Panc1 (cell line): ENCODE measurements at regions not wholly inside any gene's neighbourhood (a gene's known extent, or its start where the extent isn't known, plus 50 kb on each side); places are given as distances from the start of the nearest gene placed in this dataset.

Experiments
- ATAC-seq: fragments of 200-7000 bp; cut with Tn5 transposase; 2 replicates; pipeline ENCODE4 v1.9.1; 2020; ENCODE audit warnings: mild to moderate bottlenecking, moderate library complexity
- BruUV-seq: library from RNA; stranded (reverse); fragments of 400-500 nt; replicated peaks from 2 replicates; lab custom pipeline; 2021; lab: Mats Ljungman, UMichigan
- CTCF ChIA-PET: fragments of 300-600 bp; sonication (Branson Sonifier 250); formaldehyde crosslinking; loops from one replicate; lab custom pipeline; 2022; ENCODE audit warnings: antibody characterized with exemption; lab: Charles Lee
- POLR2A ChIA-PET: fragments of 300-600 bp; sonication (Branson Sonifier 250); formaldehyde crosslinking; loops from one replicate; lab custom pipeline; 2022; ENCODE audit warnings: antibody characterized with exemption; lab: Charles Lee
- DNase-seq: peaks from one replicate; pipeline ENCODE4 v3.0.0-alpha.2; 2010; ENCODE audit warnings: low read depth, low spot score
- H3K27ac ChIP-seq: 2 replicates; pipeline ENCODE4 v1.5.1; 2011; ENCODE audit warnings: mild to moderate bottlenecking, low read length, inconsistent platforms
- H3K27me3 ChIP-seq: fragments of 200-500 bp; sonication (Bioruptor generic); 2 replicates; pipeline ENCODE4 v1.6.0; 2014; ENCODE audit warnings: low read length, inconsistent platforms; ENCODE audit not compliant: control insufficient read depth, insufficient read depth
- H3K36me3 ChIP-seq: fragments of 200-500 bp; sonication (Bioruptor generic); 2 replicates; pipeline ENCODE4 v1.5.1; 2014; ENCODE audit warnings: inconsistent platforms, mild to moderate bottlenecking, low read length, moderate library complexity; ENCODE audit not compliant: control insufficient read depth, insufficient read depth
- H3K4me1 ChIP-seq: 2 replicates; pipeline ENCODE4 v1.5.1; 2011; ENCODE audit warnings: inconsistent platforms, mild to moderate bottlenecking, low read length, moderate library complexity; ENCODE audit not compliant: control insufficient read depth, insufficient read depth
- H3K4me3 ChIP-seq, 2 experiments: 2 replicates each; pipeline ENCODE4 v1.5.1; 2011 to 2012; ENCODE audit warnings: low read depth in 2 of 2, low read length in 2 of 2, mild to moderate bottlenecking in 2 of 2, inconsistent platforms in 1 of 2, moderate library complexity in 1 of 2
- H3K9me3 ChIP-seq: fragments of 200-500 bp; sonication (Bioruptor generic); 2 replicates; pipeline ENCODE4 v1.5.1; 2014; ENCODE audit warnings: low read depth, mild to moderate bottlenecking, inconsistent platforms, low read length, moderate library complexity; ENCODE audit not compliant: control insufficient read depth, insufficient read depth
- CTCF ChIP-seq: fragments of 450-650 bp; IDR thresholded peaks from 2 replicates; pipeline ENCODE4 v1.5.1; 2017; ENCODE audit warnings: mild to moderate bottlenecking
- POLR2AphosphoS5 ChIP-seq: IDR thresholded peaks from 2 replicates; pipeline ENCODE4 v1.6.1; 2012; ENCODE audit warnings: mild to moderate bottlenecking, low read depth, low read length, moderate library complexity
- REST ChIP-seq, 2 experiments: IDR thresholded peaks; 2 replicates each; pipeline ENCODE4 v1.6.1; 2011 to 2012; ENCODE audit warnings: low read depth in 2 of 2, control low read depth in 1 of 2, low read length in 1 of 2, mild to moderate bottlenecking in 1 of 2, moderate library complexity in 1 of 2; ENCODE audit not compliant: insufficient read depth in 1 of 2
- SIN3A ChIP-seq: IDR thresholded peaks from 2 replicates; pipeline ENCODE4 v1.6.1; 2012; ENCODE audit warnings: low read depth, mild to moderate bottlenecking, low read length, moderate library complexity, borderline replicate concordance; ENCODE audit not compliant: insufficient read depth
- TCF7L2 ChIP-seq: IDR thresholded peaks from 2 replicates; pipeline ENCODE4 v1.6.1; 2011; ENCODE audit warnings: mild to moderate bottlenecking, low read depth, low read length, inconsistent platforms
- in situ Hi-C: cut with HindIII; loops from 2 replicates; pipeline ENCODE4 v1.10.0; 2016; ENCODE audit warnings: low sequenced_read_pairs, low pct_unique_long_range_greater_than_20kb
- intact Hi-C: fragments of 100-400 bp; cut with micrococcal nuclease; formaldehyde crosslinking; loops from one replicate; pipeline ENCODE4 v1.10.0; 2022; ENCODE audit not compliant: unreplicated experiment

- CTCF ChIA-PET, result no interaction called here
- H3K27me3 ChIP-seq, result no peaks in the 10 kb centered on the region
- POLR2A ChIA-PET, result no interaction called here
Observed at GRCh38 chr6:79396625-79397024, 140.6 kb downstream of the LCA5 start.

GRCh38 chr6:79394690-79395089 lies 142.5 kb downstream of the LCA5 start:
- Histone ChIP-seq H3K9me3 (no peaks in the 10 kb centered on the region), H3K27ac (no peak overlapping the region), H3K36me3 (no peaks in the 10 kb centered on the region), H3K4me1 (no peaks in the 10 kb centered on the region), H3K4me3 (no peak overlapping the region), H3K27me3 (no peaks in the 10 kb centered on the region)
- no TSS peak for BruUV-seq
- ATAC-seq (no peak), DNase-seq (no peak)
- TF ChIP-seq POLR2AphosphoS5 (no peak), TCF7L2 (no peak), REST (IDR thresholded peaks at IDR 0.05; ENCODE audit: insufficient read depth in 1 of 2, low read depth in 2 of 2, low read length in 1 of 2) (no peak)
- in situ Hi-C loops, result no loop called here
- ChIA-PET POLR2A (no interaction called here), CTCF (no interaction called here)
- intact Hi-C loops, result no loop called here

More at GRCh38 chr6:79396625-79397024, 140.6 kb downstream of the LCA5 start:
- intact Hi-C loops (no loop called here), in situ Hi-C loops (no loop called here)
- H3K4me3 ChIP-seq, result no peak overlapping the region
- H3K27ac ChIP-seq, result no peak overlapping the region
- no TSS peak for BruUV-seq
- H3K9me3 ChIP-seq, result no peaks in the 10 kb centered on the region
- ATAC-seq (no peak), DNase-seq (no peak)
- H3K36me3 ChIP-seq, result no peaks in the 10 kb centered on the region
- H3K4me1 ChIP-seq, result no peaks in the 10 kb centered on the region
- TF ChIP-seq SIN3A (no peak), CTCF (no peak), REST (IDR thresholded peaks at IDR 0.05; ENCODE audit: insufficient read depth in 1 of 2, low read depth in 2 of 2, low read length in 1 of 2) (no peak)
